Skeletal muscle tissue (tissue), 3 donors: ENCODE measurements at regions not wholly inside any gene's neighbourhood (a gene's known extent, or its start where the extent isn't known, plus 50 kb on each side); places are given as distances from the start of the nearest gene placed in this dataset.
"Not testable (repeated sequence)": the region's sequence is repeated elsewhere in the genome, so short reads cannot be mapped to it uniquely, and the experiment has no call there.

Experiments used
- H3K27ac ChIP-seq: one replicate; pipeline ENCODE4 v1.7.0; 2013; ENCODE audit warnings: mild to moderate bottlenecking, low read depth, low read length, inconsistent platforms
- H3K27me3 ChIP-seq, 3 donors: one replicate each; pipeline ENCODE4 v1.7.0; 2013; ENCODE audit warnings: low read length in 3 of 3; ENCODE audit not compliant: control insufficient read depth in 3 of 3, insufficient read depth in 3 of 3
- H3K36me3 ChIP-seq, 3 donors: one replicate each; pipeline ENCODE4 v1.7.0; 2013; ENCODE audit warnings: low read length in 3 of 3; ENCODE audit not compliant: control insufficient read depth in 3 of 3, insufficient read depth in 3 of 3
- H3K4me1 ChIP-seq, 3 donors: one replicate each; pipeline ENCODE4 v1.7.0; 2013; ENCODE audit warnings: low read length in 3 of 3, mild to moderate bottlenecking in 3 of 3; ENCODE audit not compliant: control insufficient read depth in 3 of 3, insufficient read depth in 3 of 3
- H3K4me3 ChIP-seq, 3 donors: one replicate each; pipeline ENCODE4 v1.7.0; 2013; ENCODE audit warnings: low read length in 3 of 3
- H3K9ac ChIP-seq, 3 donors: one replicate each; pipeline ENCODE4 v1.7.0; 2013; ENCODE audit warnings: low read length in 3 of 3, mild to moderate bottlenecking in 3 of 3, moderate library complexity in 2 of 3, low read depth in 1 of 3
- H3K9me3 ChIP-seq, 3 donors: one replicate each; pipeline ENCODE4 v1.7.0; 2013; ENCODE audit warnings: low read length in 3 of 3; ENCODE audit not compliant: control insufficient read depth in 3 of 3
- donor health status: Osteomylitis.

- Histone ChIP-seq H3K9me3 (peaks cover 0 to 5% (median 0%) of the 10 kb centered on the region in 3 donors), H3K27ac (no peak overlapping the region), H3K9ac (no peak overlapping the region), H3K4me1 (no peaks in the 10 kb centered on the region), H3K36me3 (no peaks in the 10 kb centered on the region), H3K4me3 (no peak overlapping the region), H3K27me3 (peaks cover 0 to 4% (median 4%) of the 10 kb centered on the region in 3 donors)
Observed at GRCh38 chr14:105646175-105646574, 119.8 kb downstream of the TMEM121 start.

- not testable (repeated sequence) for H3K9me3 ChIP-seq, H3K27ac ChIP-seq, H3K36me3 ChIP-seq, H3K4me3 ChIP-seq, H3K4me1 ChIP-seq, H3K9ac ChIP-seq, H3K27me3 ChIP-seq
Observed at GRCh38 chr14:105646711-105647281, 120.4 kb downstream of the TMEM121 start.

GRCh38 chr14:105647426-105647783 lies 121.0 kb downstream of the TMEM121 start:
- not testable (repeated sequence) for H3K27ac ChIP-seq, H3K9ac ChIP-seq, H3K27me3 ChIP-seq, H3K36me3 ChIP-seq, H3K4me3 ChIP-seq, H3K9me3 ChIP-seq, H3K4me1 ChIP-seq

GRCh38 chr14:105647784-105648608 lies 121.6 kb downstream of the TMEM121 start:
- Histone ChIP-seq H3K27ac (no peak overlapping the region), H3K36me3 (no peaks in the 10 kb centered on the region), H3K27me3 (peaks cover 0 to 4% (median 4%) of the 10 kb centered on the region in 3 donors), H3K4me1 (no peaks in the 10 kb centered on the region), H3K4me3 (no peak overlapping the region), H3K9ac (no peak overlapping the region), H3K9me3 (peaks cover 0 to 5% (median 0%) of the 10 kb centered on the region in 3 donors)

GRCh38 chr14:105648609-105649535 lies 122.5 kb downstream of the TMEM121 start:
- H3K27me3 ChIP-seq, H3K9ac ChIP-seq, H3K9me3 ChIP-seq, H3K27ac ChIP-seq, H3K4me3 ChIP-seq, H3K4me1 ChIP-seq, H3K36me3 ChIP-seq: not testable (repeated sequence)

- not testable (repeated sequence) for H3K9ac ChIP-seq, H3K27me3 ChIP-seq, H3K4me3 ChIP-seq, H3K27ac ChIP-seq, H3K36me3 ChIP-seq, H3K4me1 ChIP-seq, H3K9me3 ChIP-seq
Observed at GRCh38 chr14:105652317-105652716, 125.9 kb downstream of the TMEM121 start.

GRCh38 chr14:105653921-105654320 lies 127.5 kb downstream of the TMEM121 start:
- H3K4me3 ChIP-seq, H3K9me3 ChIP-seq: not testable (repeated sequence)

GRCh38 chr14:105659255-105659654 lies 132.9 kb downstream of the TMEM121 start:
- not testable (repeated sequence) for H3K9me3 ChIP-seq, H3K36me3 ChIP-seq, H3K9ac ChIP-seq, H3K4me3 ChIP-seq, H3K4me1 ChIP-seq, H3K27me3 ChIP-seq, H3K27ac ChIP-seq

More at GRCh38 chr14:105653921-105654320, 127.5 kb downstream of the TMEM121 start:
- not testable (repeated sequence) for H3K36me3 ChIP-seq, H3K27me3 ChIP-seq, H3K9ac ChIP-seq, H3K4me1 ChIP-seq, H3K27ac ChIP-seq

GRCh38 chr14:105659935-105660527 lies 133.6 kb downstream of the TMEM121 start:
- no peaks in the 10 kb centered on the region for H3K36me3 ChIP-seq
- H3K27me3 ChIP-seq = peaks cover 0 to 9% (median 4%) of the 10 kb centered on the region in 3 donors
- H3K4me3 ChIP-seq = no peak overlapping the region
- H3K9ac ChIP-seq = no peak overlapping the region
- H3K27ac ChIP-seq = no peak overlapping the region
- peaks cover 0 to 2% (median 0%) of the 10 kb centered on the region in 3 donors for H3K4me1 ChIP-seq
- peaks cover 5 to 9% (median 6%) of the 10 kb centered on the region in 3 donors for H3K9me3 ChIP-seq
